ENCODE measurements at regions not wholly inside any gene's neighbourhood (a gene's known extent, or its start where the extent isn't known, plus 50 kb on each side); places are given as distances from the start of the nearest gene placed in this dataset.

- Histone ChIP-seq H3K36me3 (no peaks in the 10 kb centered on the region), H3K9me3 (no peaks in the 10 kb centered on the region), H3K27me3 (no peaks in the 10 kb centered on the region), H3K4me3 (replicated peaks in 1 of 3) (no peak overlapping the region), H3K4me1 (peaks cover 12 to 26% of the 10 kb centered on the region in 2 donors), H3K27ac (peak overlapping the region in 1 of 3 donors; percentile 50)
- intact Hi-C loops (cut with DNase I), result no loop called here
- TF ChIP-seq POLR2A (IDR thresholded peaks at IDR 0.05), result no peak
- TF ChIP-seq CTCF (IDR thresholded peaks at IDR 0.05), result no peak
- 45 to 48% methylated on average over 2 of the region's 2 CpGs for WGBS, 2 donors
- no peak for DNase-seq
Measured at GRCh38 chr5:158423623-158424200, 564.8 kb upstream of the CLINT1 start.

- TF ChIP-seq POLR2A (IDR thresholded peaks at IDR 0.05) (no peak), CTCF (IDR thresholded peaks at IDR 0.05) (no peak)
- intact Hi-C loops (cut with DNase I), result no loop called here
- Histone ChIP-seq H3K4me3 (replicated peaks in 1 of 3) (no peak overlapping the region), H3K27ac (peak overlapping the region in 1 of 3 donors; percentile 50), H3K36me3 (no peaks in the 10 kb centered on the region), H3K27me3 (no peaks in the 10 kb centered on the region), H3K4me1 (peaks cover 12 to 26% of the 10 kb centered on the region in 2 donors), H3K9me3 (no peaks in the 10 kb centered on the region)
- DNase-seq, result peak; percentile 17 to 26
- 85 to 86% methylated on average over 9 of the region's 9 CpGs for WGBS, 2 donors
Measured at GRCh38 chr5:158422653-158423515, 563.9 kb upstream of the CLINT1 start.

GRCh38 chr5:158421319-158421718 is 562.4 kb upstream of the CLINT1 start:
- peaks cover 12 to 26% of the 10 kb centered on the region in 2 donors for H3K4me1 ChIP-seq
- intact Hi-C loops (cut with DNase I), result no loop called here
- peak; percentile 26 to 48 for DNase-seq
- H3K9me3 ChIP-seq, result no peaks in the 10 kb centered on the region
- 68% methylated on average over 6 of the region's 6 CpGs for WGBS, 2 donors
- H3K27ac ChIP-seq, result no peak overlapping the region
- no peaks in the 10 kb centered on the region for H3K36me3 ChIP-seq
- no peak overlapping the region for H3K4me3 ChIP-seq (replicated peaks in 1 of 3)
- no peak for TF ChIP-seq POLR2A (IDR thresholded peaks at IDR 0.05)
- TF ChIP-seq CTCF (IDR thresholded peaks at IDR 0.05), result no peak
- H3K27me3 ChIP-seq, result no peaks in the 10 kb centered on the region

GRCh38 chr5:158419186-158419585 is 560.2 kb upstream of the CLINT1 start:
- no peak for DNase-seq
- no peak overlapping the region for H3K27ac ChIP-seq
- no peaks in the 10 kb centered on the region for H3K27me3 ChIP-seq
- no peak overlapping the region for H3K4me3 ChIP-seq (replicated peaks in 1 of 3)
- WGBS, 2 donors, result 82 to 88% methylated on average over 2 of the region's 2 CpGs
- TF ChIP-seq CTCF (IDR thresholded peaks at IDR 0.05), result no peak
- no peak for TF ChIP-seq POLR2A (IDR thresholded peaks at IDR 0.05)
- intact Hi-C loops (cut with DNase I), result no loop called here
- H3K36me3 ChIP-seq, result no peaks in the 10 kb centered on the region
- H3K4me1 ChIP-seq, result peaks cover 11 to 23% of the 10 kb centered on the region in 2 donors
- no peaks in the 10 kb centered on the region for H3K9me3 ChIP-seq

- intact Hi-C loops (cut with DNase I), result no loop called here
- no peak for TF ChIP-seq POLR2A (IDR thresholded peaks at IDR 0.05)
- TF ChIP-seq CTCF (IDR thresholded peaks at IDR 0.05), result no peak
- Histone ChIP-seq H3K27me3 (no peaks in the 10 kb centered on the region), H3K36me3 (no peaks in the 10 kb centered on the region), H3K27ac (no peak overlapping the region), H3K4me3 (replicated peaks in 1 of 3) (no peak overlapping the region), H3K4me1 (no peaks in the 10 kb centered on the region), H3K9me3 (no peaks in the 10 kb centered on the region)
- DNase-seq, result no peak
- WGBS, 2 donors, result 73 to 78% methylated on average over 1 of the region's 1 CpG
Measured at GRCh38 chr5:158414780-158415179, 555.8 kb upstream of the CLINT1 start.

Data from thyroid gland (tissue), 4 donors.